ENCODE measurements at regions not wholly inside any gene's neighbourhood (a gene's known extent, or its start where the extent isn't known, plus 50 kb on each side); places are given as distances from the start of the nearest gene placed in this dataset.

GRCh38 chr5:88374391-88374790 is 105.7 kb upstream of the TMEM161B start:
- no peak for TF ChIP-seq ZBTB33 (IDR thresholded peaks at IDR 0.05; ENCODE audit: extremely low read depth, insufficient replicate concordance, low read length)
- no peak for TF ChIP-seq CTCF (IDR thresholded peaks at IDR 0.05 in 2 of 3, conservative IDR thresholded peaks at IDR 0.05 in 1 of 3; ENCODE audit: borderline replicate concordance in 1 of 3, insufficient read depth in 1 of 3, low read depth in 2 of 3, low read length in 2 of 3)
- no peak for TF ChIP-seq RAD21 (IDR thresholded peaks at IDR 0.05; ENCODE audit: low read depth)
- TF ChIP-seq EZH2 (IDR thresholded peaks at IDR 0.05), result no peak
- TF ChIP-seq CBX3 (IDR thresholded peaks at IDR 0.05; ENCODE audit: low read depth), result no peak
